IPS DF 19.7 (cell line): ENCODE measurements at regions not wholly inside any gene's neighbourhood (a gene's known extent, or its start where the extent isn't known, plus 50 kb on each side); places are given as distances from the start of the nearest gene placed in this dataset.
"Not testable (repeated sequence)": the region's sequence is repeated elsewhere in the genome, so short reads cannot be mapped to it uniquely, and the experiment has no call there.

ENCODE experiments used
- DNase-seq: peaks from one replicate; pipeline ENCODE4 v3.0.0-alpha.2; 2013; ENCODE audit warnings: low read depth, low spot score

GRCh38 chr3:192968901-192969300 is 51.2 kb upstream of the MB21D2 start:
- not testable (repeated sequence) for DNase-seq

- no peak for DNase-seq
These were observed 63.0 kb upstream of the MB21D2 start for GRCh38 chr3:192980632-192981031.

GRCh38 chr3:192986379-192986778 is 68.7 kb upstream of the MB21D2 start:
- no peak for DNase-seq

- DNase-seq: no peak
These were observed 73.7 kb upstream of the MB21D2 start for GRCh38 chr3:192991356-192991755.

- no peak for DNase-seq
These were observed 74.7 kb upstream of the MB21D2 start for GRCh38 chr3:192992361-192992760.

GRCh38 chr3:192993411-192993810 is 75.8 kb upstream of the MB21D2 start:
- DNase-seq: no peak

- DNase-seq: not testable (repeated sequence)
These were observed 83.5 kb upstream of the MB21D2 start for GRCh38 chr3:193001113-193001512.

GRCh38 chr3:193003624-193004023 is 86.0 kb upstream of the MB21D2 start:
- not testable (repeated sequence) for DNase-seq

GRCh38 chr3:193008654-193009053 is 91.0 kb upstream of the MB21D2 start:
- DNase-seq: no peak

- no peak for DNase-seq
These were observed 92.5 kb upstream of the MB21D2 start for GRCh38 chr3:193010191-193010590.

GRCh38 chr3:193011958-193012357 is 94.3 kb upstream of the MB21D2 start:
- no peak for DNase-seq

GRCh38 chr3:193014902-193015301 is 97.2 kb upstream of the MB21D2 start:
- DNase-seq: no peak

- DNase-seq: peak; percentile 47
These were observed 98.8 kb upstream of the MB21D2 start for GRCh38 chr3:193016437-193016901.

- DNase-seq: no peak
These were observed 103.9 kb upstream of the MB21D2 start for GRCh38 chr3:193021506-193022010.

GRCh38 chr3:193023218-193023617 is 105.6 kb upstream of the MB21D2 start:
- no peak for DNase-seq

- no peak for DNase-seq
These were observed 110.6 kb upstream of the MB21D2 start for GRCh38 chr3:193028258-193028657.

- DNase-seq: no peak
These were observed 112.1 kb upstream of the MB21D2 start for GRCh38 chr3:193029800-193030199.

- DNase-seq: no peak
These were observed 112.6 kb upstream of the MB21D2 start for GRCh38 chr3:193030276-193030675.

- no peak for DNase-seq
These were observed 114.3 kb upstream of the MB21D2 start for GRCh38 chr3:193031911-193032310.

- no peak for DNase-seq
These were observed 115.6 kb upstream of the MB21D2 start for GRCh38 chr3:193033226-193033780.

- DNase-seq: not testable (repeated sequence)
These were observed 120.2 kb upstream of the MB21D2 start for GRCh38 chr3:193037828-193038227.

GRCh38 chr3:193039058-193039457 is 121.4 kb upstream of the MB21D2 start:
- no peak for DNase-seq

GRCh38 chr3:193040836-193041672 is 123.4 kb upstream of the MB21D2 start:
- DNase-seq: no peak
